Transverse colon (tissue), 4 donors: ENCODE measurements at regions not wholly inside any gene's neighbourhood (a gene's known extent, or its start where the extent isn't known, plus 50 kb on each side); places are given as distances from the start of the nearest gene placed in this dataset.

Source experiments
- DNase-seq: peaks from one replicate; pipeline ENCODE4 v3.0.0-alpha.2; 2019
- H3K27ac ChIP-seq, 4 donors: fragments of 200-600 bp; sonication (generic); 2 replicates each; pipeline ENCODE4 v1.5.1; 2016 to 2018; ENCODE audit warnings: inconsistent platforms in 4 of 4
- H3K27me3 ChIP-seq: fragments of 200-600 bp; sonication (generic); 2 replicates; pipeline ENCODE4 v1.5.1; 2017; ENCODE audit warnings: inconsistent platforms
- H3K36me3 ChIP-seq, 4 donors: fragments of 200-600 bp; sonication (generic); 2 replicates each; pipeline ENCODE4 v1.5.1; 2017 to 2019; ENCODE audit warnings: inconsistent platforms in 4 of 4
- H3K4me1 ChIP-seq, 4 donors: fragments of 200-600 bp; sonication (generic); 2 replicates each; pipeline ENCODE4 v1.5.1; 2017 to 2020; ENCODE audit warnings: inconsistent platforms in 4 of 4
- H3K4me3 ChIP-seq, 4 donors: fragments of 200-600 bp; sonication (generic); 1 replicate in 1 of 4; 2 replicates in 3 of 4; pipeline versions ENCODE4 v1.5.1 to v1.6.1; 2017 to 2019; ENCODE audit warnings: inconsistent platforms in 4 of 4
- H3K9me3 ChIP-seq, 2 donors: fragments of 200-600 bp; sonication (generic); 2 replicates each; pipeline ENCODE4 v1.5.1; 2017 to 2019; ENCODE audit warnings: inconsistent platforms in 2 of 2
- CTCF ChIP-seq, 5 experiments: fragments of 200-600 bp in 3 of 5; fragments of 450-650 bp in 2 of 5; sonication (generic) in 3 of 5; IDR thresholded peaks; 1 replicate in 2 of 5; 2 replicates in 3 of 5; pipeline ENCODE4 v1.5.1; 2016 to 2017; ENCODE audit warnings: antibody characterized with exemption in 5 of 5, inconsistent platforms in 3 of 5, mild to moderate bottlenecking in 2 of 5, moderate library complexity in 1 of 5
- EP300 ChIP-seq: sonication (generic); formaldehyde crosslinking; IDR thresholded peaks from one replicate; pipeline ENCODE4 v1.6.1; 2017; ENCODE audit warnings: antibody characterized with exemption, low read depth
- POLR2A ChIP-seq: fragments of 450-650 bp; IDR thresholded peaks from one replicate; pipeline ENCODE4 v1.6.1; 2016; ENCODE audit warnings: antibody characterized with exemption, mild to moderate bottlenecking, moderate library complexity
- POLR2AphosphoS5 ChIP-seq, 3 donors: sonication (generic); formaldehyde crosslinking; IDR thresholded peaks; one replicate each; pipeline ENCODE4 v1.6.1; 2016; ENCODE audit warnings: antibody characterized with exemption in 3 of 3
- WGBS, 2 donors: methylation state at CpG; one replicate each; pipeline ENCODE4 v1.1.5; 2018; ENCODE audit warnings: low coverage in 1 of 2; 5-methylcytosine and 5-hydroxymethylcytosine counted together
- in situ Hi-C, 4 donors: fragments of 200-750 bp; cut with MboI; loops; one replicate each; pipeline versions ENCODE4 v1.15.0 to v1.15.1; 2017; ENCODE audit warnings: low sequenced_read_pairs in 3 of 4, low pct_ligation_motif_present in 1 of 4, low pct_unique_long_range_greater_than_20kb in 1 of 4
- intact Hi-C: fragments of 100-400 bp; cut with DNase I; formaldehyde crosslinking; loops from one replicate; pipeline ENCODE4 v1.15.1; 2023; ENCODE audit warnings: low total_unique reads

- H3K9me3 ChIP-seq = no peaks in the 10 kb centered on the region
- H3K4me1 ChIP-seq = peaks cover 0 to 34% (median 6%) of the 10 kb centered on the region in 4 donors
- intact Hi-C loops = no loop called here
- H3K4me3 ChIP-seq = no peak overlapping the region
- peak; percentile 72 for DNase-seq
- 69% methylated on average over 1 of the region's 1 CpG; no CpG with 5 or more reads in 1 of the 2 donors for WGBS, 2 donors
- peak overlapping the region; percentile 58 to 79 (median 76) for H3K27ac ChIP-seq
- H3K27me3 ChIP-seq = no peaks in the 10 kb centered on the region
- in situ Hi-C loops = no loop called here
- no peaks in the 10 kb centered on the region for H3K36me3 ChIP-seq
- no peak for TF ChIP-seq EP300
- peak in 3 of 5 experiments; percentile 18 to 39 (median 20) for TF ChIP-seq CTCF (IDR thresholded peaks at IDR 0.05)
- no peak for TF ChIP-seq POLR2A
- TF ChIP-seq POLR2AphosphoS5 (IDR thresholded peaks at IDR 0.05) = peak in 2 of 3 donors; percentile 34 to 78
Observed at GRCh38 chr4:151573945-151574344, 165.0 kb downstream of the FHIP1A start.

- no peak for DNase-seq
- peak overlapping the region; percentile 58 to 79 (median 76) for H3K27ac ChIP-seq
Observed at GRCh38 chr4:151574968-151575367, 166.0 kb downstream of the FHIP1A start.

GRCh38 chr4:151575646-151576045 is 166.7 kb downstream of the FHIP1A start:
- Histone ChIP-seq H3K36me3 (no peaks in the 10 kb centered on the region), H3K4me3 (no peak overlapping the region), H3K27me3 (no peaks in the 10 kb centered on the region), H3K9me3 (no peaks in the 10 kb centered on the region), H3K4me1 (peaks cover 0 to 34% (median 6%) of the 10 kb centered on the region in 4 donors), H3K27ac (peak overlapping the region in 1 of 4 donors; percentile 58)
- no peak for TF ChIP-seq POLR2A
- no peak for TF ChIP-seq EP300
- no peak for TF ChIP-seq POLR2AphosphoS5 (IDR thresholded peaks at IDR 0.05)
- TF ChIP-seq CTCF (IDR thresholded peaks at IDR 0.05) = no peak
- 81 to 92% methylated on average over 3 of the region's 3 CpGs for WGBS, 2 donors
- DNase-seq = no peak
- in situ Hi-C loops = no loop called here
- intact Hi-C loops = no loop called here

More at GRCh38 chr4:151574968-151575367, 166.0 kb downstream of the FHIP1A start:
- intact Hi-C loops (no loop called here), in situ Hi-C loops (no loop called here)
- TF ChIP-seq POLR2A (no peak), CTCF (IDR thresholded peaks at IDR 0.05) (no peak), POLR2AphosphoS5 (IDR thresholded peaks at IDR 0.05) (no peak), EP300 (no peak)
- Histone ChIP-seq H3K36me3 (no peaks in the 10 kb centered on the region), H3K27me3 (no peaks in the 10 kb centered on the region), H3K4me3 (no peak overlapping the region), H3K4me1 (peaks cover 0 to 34% (median 6%) of the 10 kb centered on the region in 4 donors), H3K9me3 (no peaks in the 10 kb centered on the region)

- no peaks in the 10 kb centered on the region for H3K27me3 ChIP-seq
- H3K9me3 ChIP-seq = no peaks in the 10 kb centered on the region
- H3K4me3 ChIP-seq = no peak overlapping the region
- peaks cover 0 to 34% (median 6%) of the 10 kb centered on the region in 4 donors for H3K4me1 ChIP-seq
- TF ChIP-seq POLR2AphosphoS5 (IDR thresholded peaks at IDR 0.05) (no peak), CTCF (IDR thresholded peaks at IDR 0.05) (no peak), POLR2A (no peak), EP300 (no peak)
- H3K27ac ChIP-seq = no peak overlapping the region
- no peak for DNase-seq
- H3K36me3 ChIP-seq = no peaks in the 10 kb centered on the region
- in situ Hi-C loops = no loop called here
- intact Hi-C loops = no loop called here
- WGBS, 2 donors = 61 to 71% methylated on average over 1 of the region's 1 CpG
Observed at GRCh38 chr4:151576627-151577026, 167.7 kb downstream of the FHIP1A start.
